HK-2 (cell line): ENCODE measurements at regions not wholly inside any gene's neighbourhood (a gene's known extent, or its start where the extent isn't known, plus 50 kb on each side); places are given as distances from the start of the nearest gene placed in this dataset.
"Not testable (repeated sequence)": the region's sequence is repeated elsewhere in the genome, so short reads cannot be mapped to it uniquely, and the experiment has no call there.

Experiments used
- DNase-seq: peaks from one replicate; pipeline ENCODE4 v3.0.0-alpha.2; 2018; ENCODE audit not compliant: unreplicated experiment

GRCh38 chr3:77707281-77707680 lies 667.4 kb downstream of the ROBO2 start:
- no peak for DNase-seq

GRCh38 chr3:77709155-77709554 lies 669.3 kb downstream of the ROBO2 start:
- DNase-seq: no peak

GRCh38 chr3:77718311-77718710 lies 678.4 kb downstream of the ROBO2 start:
- DNase-seq: no peak

- DNase-seq: no peak
These were observed 680.6 kb downstream of the ROBO2 start for GRCh38 chr3:77720460-77720971.

- no peak for DNase-seq
These were observed 686.6 kb downstream of the ROBO2 start for GRCh38 chr3:77726517-77726916.

- DNase-seq: no peak
These were observed 706.1 kb downstream of the ROBO2 start for GRCh38 chr3:77746048-77746447.

- no peak for DNase-seq
These were observed 707.0 kb downstream of the ROBO2 start for GRCh38 chr3:77746892-77747291.

- DNase-seq: not testable (repeated sequence)
These were observed 716.6 kb downstream of the ROBO2 start for GRCh38 chr3:77756397-77756975.

- DNase-seq: no peak
These were observed 732.6 kb downstream of the ROBO2 start for GRCh38 chr3:77772459-77772858.

GRCh38 chr3:77773084-77773483 lies 733.2 kb downstream of the ROBO2 start:
- no peak for DNase-seq

- DNase-seq: no peak
These were observed 740.5 kb downstream of the ROBO2 start for GRCh38 chr3:77780278-77780996.

GRCh38 chr3:77786216-77786615 lies 746.3 kb downstream of the ROBO2 start:
- DNase-seq: no peak

GRCh38 chr3:77795013-77795412 lies 755.1 kb downstream of the ROBO2 start:
- DNase-seq: no peak

GRCh38 chr3:77799278-77799677 lies 759.4 kb downstream of the ROBO2 start:
- DNase-seq: no peak

GRCh38 chr3:77800893-77801292 lies 761.0 kb downstream of the ROBO2 start:
- no peak for DNase-seq

- DNase-seq: no peak
These were observed 767.4 kb downstream of the ROBO2 start for GRCh38 chr3:77807312-77807711.

GRCh38 chr3:77814845-77815244 lies 774.9 kb downstream of the ROBO2 start:
- DNase-seq: no peak

- no peak for DNase-seq
These were observed 775.6 kb downstream of the ROBO2 start for GRCh38 chr3:77815467-77815866.

GRCh38 chr3:77816366-77816765 lies 776.5 kb downstream of the ROBO2 start:
- DNase-seq: no peak

GRCh38 chr3:77825001-77825827 lies 785.3 kb downstream of the ROBO2 start:
- peak; percentile 76 for DNase-seq

- DNase-seq: no peak
These were observed 796.0 kb downstream of the ROBO2 start for GRCh38 chr3:77835921-77836320.

- no peak for DNase-seq
These were observed 797.6 kb downstream of the ROBO2 start for GRCh38 chr3:77837456-77838025.
